ENCODE measurements at regions not wholly inside any gene's neighbourhood (a gene's known extent, or its start where the extent isn't known, plus 50 kb on each side); places are given as distances from the start of the nearest gene placed in this dataset.

- TF ChIP-seq FOXM1 (IDR thresholded peaks at IDR 0.05; ENCODE audit: borderline replicate concordance, low read depth): no peak
- no peak for TF ChIP-seq YY1 (IDR thresholded peaks at IDR 0.05; ENCODE audit: low read depth)
- no peak for TF ChIP-seq EP300 (IDR thresholded peaks at IDR 0.05; ENCODE audit: borderline replicate concordance)
- TF ChIP-seq CREB1 (IDR thresholded peaks at IDR 0.05; ENCODE audit: low read depth): no peak
- TF ChIP-seq ZBTB7A (IDR thresholded peaks at IDR 0.05; ENCODE audit: low read depth): no peak
- TF ChIP-seq MAX (IDR thresholded peaks at IDR 0.05): no peak
- no peak for TF ChIP-seq REST (IDR thresholded peaks at IDR 0.05; ENCODE audit: low read depth)
- no peak for TF ChIP-seq CEBPB (IDR thresholded peaks at IDR 0.05)
- no peak for TF ChIP-seq USF1 (IDR thresholded peaks at IDR 0.05)
- TF ChIP-seq RAD21 (IDR thresholded peaks at IDR 0.05; ENCODE audit: low read depth): no peak
- TF ChIP-seq NFIC (IDR thresholded peaks at IDR 0.05): no peak
Measured at GRCh38 chr10:108561649-108562048, 1361.7 kb downstream of the XPNPEP1 start.

Measured in Ishikawa (cell line).